DMS 273 (cell line): ENCODE measurements at regions not wholly inside any gene's neighbourhood (a gene's known extent, or its start where the extent isn't known, plus 50 kb on each side); places are given as distances from the start of the nearest gene placed in this dataset.
"Not testable (repeated sequence)": the region's sequence is repeated elsewhere in the genome, so short reads cannot be mapped to it uniquely, and the experiment has no call there.

Source experiments
- DNase-seq: peaks from one replicate; lab custom pipeline; 2025; ENCODE audit not compliant: unreplicated experiment; lab: John Stamatoyannopoulos, UW

- DNase-seq, result no peak
These were observed 87.0 kb downstream of the PLXNA1 start for GRCh38 chr3:127069814-127070440.

GRCh38 chr3:127070776-127071175 lies 87.9 kb downstream of the PLXNA1 start:
- DNase-seq, result no peak

- DNase-seq, result no peak
These were observed 88.7 kb downstream of the PLXNA1 start for GRCh38 chr3:127071597-127072001.

DNA sequence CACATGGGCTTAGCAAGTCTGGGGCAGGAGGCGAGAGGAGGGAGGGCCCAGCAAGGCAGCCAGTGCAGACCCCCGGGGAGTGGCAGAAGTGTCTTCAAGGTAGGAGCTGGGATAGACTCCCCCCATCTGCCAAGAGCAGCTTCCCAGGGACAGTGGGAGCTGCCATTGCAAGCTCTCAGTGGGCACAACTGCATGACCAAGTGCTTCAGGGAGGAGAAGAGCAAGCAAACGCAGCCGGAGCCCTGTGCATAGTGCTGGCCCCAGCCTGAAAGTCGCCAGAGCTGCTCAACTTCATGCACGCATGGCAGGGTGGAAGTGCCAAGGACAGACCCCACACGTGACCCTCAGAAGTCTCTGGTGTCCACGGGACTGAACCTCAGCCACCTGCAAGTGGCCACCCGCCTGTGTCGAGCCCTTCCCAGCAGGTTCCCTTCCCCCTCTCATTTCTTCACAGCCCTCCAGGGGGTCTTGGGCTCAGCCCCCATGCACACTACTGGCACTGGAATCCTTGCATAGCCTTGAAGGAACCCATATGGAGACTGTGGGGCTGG lies 89.4 kb downstream of the PLXNA1 start:
- DNase-seq, result no peak

DNA sequence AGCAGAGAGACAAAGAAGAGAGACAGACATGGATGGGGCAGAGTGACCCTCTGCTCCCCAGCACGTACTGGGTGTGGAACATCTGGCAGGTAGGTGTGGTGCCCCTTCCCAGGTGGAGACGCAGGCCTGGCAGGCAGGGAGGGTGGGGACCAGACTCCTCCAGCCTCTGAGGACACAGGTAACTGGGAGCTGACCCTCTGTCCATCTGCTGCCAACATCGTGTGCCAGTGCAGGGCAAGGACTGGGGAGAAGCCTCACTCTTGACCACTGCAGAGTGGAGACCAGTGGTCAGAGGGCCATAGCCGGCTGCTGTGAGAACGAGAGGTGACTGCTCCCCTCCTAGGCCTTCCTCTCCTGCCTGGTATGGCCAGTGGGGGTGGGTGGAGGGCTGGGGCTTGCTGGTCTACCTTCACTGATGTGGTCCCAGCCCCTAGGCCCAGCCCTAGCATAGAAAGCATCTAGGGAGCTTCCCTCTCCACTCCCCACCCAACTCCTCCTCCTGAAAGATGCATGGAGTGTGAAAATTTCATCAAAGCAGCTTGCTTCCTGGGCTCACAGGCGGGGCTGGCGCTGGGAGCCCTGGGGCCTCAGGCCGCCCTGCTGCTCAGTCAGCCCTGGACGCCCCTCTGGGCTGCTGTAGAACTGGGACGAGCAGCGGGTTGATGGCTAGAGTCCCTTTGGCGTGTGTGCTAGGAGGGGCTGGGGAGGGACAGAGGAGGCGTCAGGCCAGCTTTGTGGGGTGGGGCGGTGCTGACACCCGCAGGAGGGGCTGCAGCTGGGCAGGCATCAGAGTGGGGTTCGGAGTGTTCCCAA lies 90.3 kb downstream of the PLXNA1 start:
- DNase-seq, result no peak

GRCh38 chr3:127073941-127074820 lies 91.3 kb downstream of the PLXNA1 start:
- DNase-seq, result no peak

DNA sequence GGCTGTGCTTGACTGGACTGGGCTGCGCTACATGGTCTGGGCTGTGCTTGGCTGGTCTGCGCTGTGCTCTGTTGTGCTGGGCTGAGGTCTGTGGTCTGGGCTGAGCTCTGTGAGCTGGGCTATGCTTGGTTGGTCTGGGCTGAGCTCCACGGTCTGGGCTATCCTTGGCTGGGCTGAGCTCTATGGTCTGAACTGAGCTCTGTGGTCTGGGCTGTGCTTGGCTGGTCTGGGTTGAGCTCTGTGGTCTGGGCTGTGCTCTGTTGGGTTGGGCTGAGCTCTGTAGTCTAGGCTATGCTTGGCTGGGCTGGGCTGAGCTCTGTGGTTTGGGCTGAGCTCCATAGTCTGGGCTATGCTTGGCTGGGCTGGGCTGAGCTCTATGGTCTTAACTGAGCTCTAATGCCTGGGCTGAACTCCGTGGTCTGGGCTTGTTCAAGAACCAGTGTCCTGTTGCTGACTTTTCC lies 92.0 kb downstream of the PLXNA1 start:
- DNase-seq, result peak; percentile 73

GRCh38 chr3:127076166-127076992 lies 93.5 kb downstream of the PLXNA1 start:
- DNase-seq, result not testable (repeated sequence)

DNA sequence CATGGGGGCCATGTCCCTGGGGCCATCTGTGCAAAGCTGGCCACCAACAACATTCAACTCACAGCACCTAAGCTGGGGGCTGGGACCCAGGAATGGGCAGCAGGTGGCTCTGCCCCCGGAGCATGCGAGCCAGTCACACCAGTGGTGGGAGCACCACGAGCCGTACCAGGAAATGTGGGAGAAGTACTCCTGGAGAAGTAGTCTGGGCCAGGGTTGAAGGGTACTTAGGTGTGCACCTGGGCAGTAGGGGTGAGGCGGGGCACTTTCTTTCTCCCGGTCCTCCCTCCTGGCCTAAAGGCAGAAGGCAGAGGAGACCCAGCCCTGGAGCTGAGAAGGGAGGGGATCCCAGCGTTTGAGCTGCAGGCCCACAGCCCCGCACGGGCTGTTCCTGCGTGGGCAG lies 94.2 kb downstream of the PLXNA1 start:
- no peak for DNase-seq

DNA sequence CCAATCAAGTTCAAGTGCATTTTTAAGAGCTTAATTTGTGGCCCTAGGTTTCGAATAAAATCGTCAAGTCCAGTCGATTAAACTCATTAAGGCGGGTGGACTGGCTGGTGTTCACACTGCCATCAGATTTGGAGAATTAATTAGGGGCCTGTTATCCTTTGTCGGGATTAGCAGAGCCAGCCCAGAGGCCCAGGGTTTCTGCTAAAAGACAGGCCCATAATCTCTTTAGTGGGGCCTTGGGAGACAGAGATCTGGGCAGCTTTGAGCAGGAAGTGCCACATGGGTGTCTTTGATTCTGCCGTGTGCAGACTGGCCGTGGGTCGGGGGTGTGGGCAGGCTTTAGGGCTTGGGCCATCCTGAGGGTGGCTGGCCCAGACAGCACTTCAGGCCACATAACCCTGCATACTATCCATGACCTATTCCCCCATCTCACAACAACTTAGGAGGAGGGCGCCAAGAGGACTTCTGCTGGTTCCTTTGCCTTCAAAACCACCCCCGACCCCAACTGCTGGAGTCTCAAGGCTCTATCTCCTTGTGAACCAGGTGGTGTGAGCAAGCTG lies 94.7 kb downstream of the PLXNA1 start:
- no peak for DNase-seq

DNA sequence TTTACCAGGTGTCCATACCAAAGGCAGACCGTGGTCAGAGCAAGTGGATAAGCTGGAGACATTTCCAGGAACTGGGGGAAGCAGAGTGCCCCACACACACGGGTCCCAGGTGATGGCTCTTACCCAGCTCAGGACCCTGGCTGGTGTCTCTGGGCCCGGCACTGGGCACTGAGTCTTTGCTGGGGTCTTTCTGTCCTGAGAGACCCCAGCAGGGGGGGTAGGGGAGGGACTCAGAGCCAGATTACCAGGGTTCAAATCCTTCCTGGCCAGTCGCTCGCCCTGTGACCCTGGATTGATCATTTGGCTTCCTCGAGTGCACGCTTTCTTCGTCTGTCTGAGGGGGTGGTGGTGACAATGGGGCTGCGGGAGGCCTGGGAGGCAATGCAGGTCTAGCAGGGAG lies 95.7 kb downstream of the PLXNA1 start:
- DNase-seq, result no peak

DNA sequence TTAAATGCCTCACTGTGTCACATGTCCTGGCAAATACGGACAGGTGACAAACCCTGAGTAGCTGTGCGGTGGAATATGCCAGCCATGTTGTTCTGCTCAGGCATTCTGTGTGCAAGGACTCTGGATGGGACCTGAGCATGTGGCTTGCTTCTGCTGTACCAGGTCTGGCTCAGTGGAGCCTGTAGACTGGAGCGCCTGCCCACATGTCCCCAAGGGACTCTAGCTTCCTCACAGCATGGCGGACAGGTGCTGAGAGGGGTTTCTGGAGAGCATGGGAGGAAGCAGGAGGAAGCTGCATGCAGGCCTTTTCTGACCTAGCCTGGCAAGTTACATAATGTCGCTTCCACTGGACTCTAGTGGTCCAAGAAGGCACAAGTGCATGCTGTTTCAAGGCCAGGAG lies 96.3 kb downstream of the PLXNA1 start:
- DNase-seq, result no peak

DNA sequence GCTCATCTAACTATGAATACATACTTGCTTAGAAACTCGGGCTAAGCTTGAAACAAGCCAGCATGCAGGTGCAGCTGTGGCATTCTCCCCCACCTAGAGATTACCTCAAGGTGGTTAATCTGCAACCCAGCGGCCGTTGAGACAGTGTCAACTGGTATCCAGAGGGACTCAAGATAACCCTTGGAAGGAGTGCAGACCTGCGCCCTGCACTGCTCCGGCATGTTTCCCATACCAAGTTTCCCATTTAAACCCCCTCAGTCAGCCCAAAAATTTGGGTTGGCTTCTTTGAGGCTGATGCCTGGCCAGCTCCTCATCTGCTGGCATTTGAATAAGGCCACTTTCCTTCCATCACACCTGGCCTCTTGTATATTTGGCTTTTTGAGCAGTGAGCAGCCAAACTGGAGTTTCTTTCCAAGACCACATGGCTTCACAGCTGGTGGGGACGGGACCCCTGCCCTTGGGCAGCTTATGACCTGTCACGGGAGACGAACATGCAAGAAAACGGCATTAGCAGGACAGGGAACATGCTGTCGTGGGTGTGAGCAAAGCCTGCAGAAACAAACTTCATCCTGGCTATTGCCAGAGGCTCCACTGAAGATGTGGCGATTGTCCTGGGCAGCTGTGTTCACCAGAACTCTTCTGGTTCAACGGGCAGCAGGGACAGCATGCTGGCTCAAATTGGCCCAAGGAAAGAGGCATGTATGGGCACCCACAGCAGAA lies 98.2 kb downstream of the PLXNA1 start:
- no peak for DNase-seq

GRCh38 chr3:127082066-127082465 lies 99.2 kb downstream of the PLXNA1 start:
- no peak for DNase-seq

- DNase-seq, result no peak
These were observed 101.0 kb downstream of the PLXNA1 start for GRCh38 chr3:127083778-127084397.

- no peak for DNase-seq
These were observed 101.6 kb downstream of the PLXNA1 start for GRCh38 chr3:127084401-127084990.

GRCh38 chr3:127085576-127085975 lies 102.7 kb downstream of the PLXNA1 start:
- DNase-seq, result no peak

- DNase-seq, result not testable (repeated sequence)
These were observed 103.7 kb downstream of the PLXNA1 start for GRCh38 chr3:127086591-127086990.

DNA sequence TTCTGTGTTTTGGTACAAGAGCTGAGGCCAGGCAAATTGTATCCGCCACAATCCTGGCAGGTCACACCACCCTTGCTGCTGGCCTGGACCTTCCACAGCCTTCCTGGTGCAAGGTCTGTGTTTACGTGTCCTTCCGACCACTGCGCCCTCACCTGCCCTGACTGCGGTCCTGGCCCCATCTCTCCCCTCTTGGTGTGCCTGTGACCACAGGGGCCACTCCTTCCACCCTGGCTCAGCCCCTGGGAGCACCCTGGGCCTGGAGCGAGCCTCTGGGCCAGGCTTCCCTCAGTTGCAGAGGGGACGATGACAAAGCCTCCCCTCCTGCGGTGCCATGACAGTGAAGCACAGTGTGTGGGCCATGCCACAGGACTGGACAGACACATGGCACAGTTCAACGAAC lies 104.5 kb downstream of the PLXNA1 start:
- no peak for DNase-seq
